ENCODE measurements at regions not wholly inside any gene's neighbourhood (a gene's known extent, or its start where the extent isn't known, plus 50 kb on each side); places are given as distances from the start of the nearest gene placed in this dataset.

DNA sequence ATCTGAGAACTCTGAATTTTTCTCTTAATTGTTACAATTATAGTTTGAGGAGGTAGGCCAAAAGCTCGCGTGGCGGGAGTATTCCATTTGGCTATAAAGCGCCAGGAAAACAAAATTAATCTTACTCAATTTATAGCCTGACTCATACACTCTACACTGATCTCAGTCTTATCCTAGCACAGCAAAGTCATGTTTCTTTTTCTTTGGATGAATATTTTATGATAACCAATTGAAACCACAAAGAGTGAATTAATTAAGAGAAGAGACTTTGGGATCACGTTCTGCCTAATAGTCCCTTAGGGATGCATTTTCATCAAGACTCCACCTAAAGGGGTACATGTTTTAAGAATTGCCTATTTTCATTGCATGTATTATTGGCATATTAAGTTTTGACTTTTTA lies 420.8 kb downstream of the HGF start:
- no peak overlapping the region for H3K9ac ChIP-seq (ENCODE audit: low read length)
- TF ChIP-seq, protein P1, sequence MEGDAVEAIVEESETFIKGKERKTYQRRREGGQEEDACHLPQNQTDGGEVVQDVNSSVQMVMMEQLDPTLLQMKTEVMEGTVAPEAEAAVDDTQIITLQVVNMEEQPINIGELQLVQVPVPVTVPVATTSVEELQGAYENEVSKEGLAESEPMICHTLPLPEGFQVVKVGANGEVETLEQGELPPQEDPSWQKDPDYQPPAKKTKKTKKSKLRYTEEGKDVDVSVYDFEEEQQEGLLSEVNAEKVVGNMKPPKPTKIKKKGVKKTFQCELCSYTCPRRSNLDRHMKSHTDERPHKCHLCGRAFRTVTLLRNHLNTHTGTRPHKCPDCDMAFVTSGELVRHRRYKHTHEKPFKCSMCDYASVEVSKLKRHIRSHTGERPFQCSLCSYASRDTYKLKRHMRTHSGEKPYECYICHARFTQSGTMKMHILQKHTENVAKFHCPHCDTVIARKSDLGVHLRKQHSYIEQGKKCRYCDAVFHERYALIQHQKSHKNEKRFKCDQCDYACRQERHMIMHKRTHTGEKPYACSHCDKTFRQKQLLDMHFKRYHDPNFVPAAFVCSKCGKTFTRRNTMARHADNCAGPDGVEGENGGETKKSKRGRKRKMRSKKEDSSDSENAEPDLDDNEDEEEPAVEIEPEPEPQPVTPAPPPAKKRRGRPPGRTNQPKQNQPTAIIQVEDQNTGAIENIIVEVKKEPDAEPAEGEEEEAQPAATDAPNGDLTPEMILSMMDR (IDR thresholded peaks at IDR 0.05; ENCODE audit: low read length): no peak
- no peak for TF ChIP-seq EZH2 (IDR thresholded peaks at IDR 0.05; ENCODE audit: borderline replicate concordance, low read length)
- H3K9me2 ChIP-seq (ENCODE audit: low read depth, low read length): no peaks in the 10 kb centered on the region; the same call in 1 of the 2 replicates
- no peaks in the 10 kb centered on the region for H3K79me2 ChIP-seq (ENCODE audit: insufficient read depth, low read length)
- no peak overlapping the region for H3K4me3 ChIP-seq (ENCODE audit: low read depth, low read length, poor library complexity, severe bottlenecking)
- H3K36me3 ChIP-seq (ENCODE audit: insufficient read depth, low read length): no peaks in the 10 kb centered on the region
- no peaks in the 10 kb centered on the region for H3K4me1 ChIP-seq (ENCODE audit: insufficient read depth, low read length, severe bottlenecking)
- no peaks in the 10 kb centered on the region for H4K20me1 ChIP-seq (ENCODE audit: insufficient read depth, low read length)
- H3K27ac ChIP-seq (ENCODE audit: low read depth, low read length, poor library complexity, severe bottlenecking): no peak overlapping the region
- no peaks in the 10 kb centered on the region for H3F3A ChIP-seq (ENCODE audit: insufficient read depth, low read length)
- H2AFZ ChIP-seq (ENCODE audit: low read length): no peak overlapping the region
- H3K4me2 ChIP-seq (ENCODE audit: low read length): no peak overlapping the region
- H3K9me3 ChIP-seq (ENCODE audit: low read length): no peaks in the 10 kb centered on the region
- no peaks in the 10 kb centered on the region for H3K27me3 ChIP-seq (ENCODE audit: insufficient read depth, low read length)

DNA sequence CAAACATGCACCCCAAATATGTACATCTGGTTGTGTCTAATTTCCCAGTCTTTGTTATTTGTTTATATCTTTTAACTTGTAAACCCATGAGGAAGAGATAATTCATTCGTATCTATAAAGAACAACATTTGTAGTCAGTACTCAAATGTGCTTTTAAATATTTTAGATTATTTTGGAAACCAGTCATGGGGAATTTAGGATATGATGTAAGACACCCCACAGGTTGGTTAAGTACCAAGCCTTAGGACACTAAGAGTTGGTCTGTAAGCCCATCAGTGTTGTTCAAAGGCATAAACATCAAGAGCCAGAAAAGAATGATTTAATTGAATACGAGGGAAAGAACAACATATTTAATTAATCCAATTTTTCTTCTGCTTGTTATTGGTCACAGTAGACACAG lies 421.1 kb upstream of the SEMA3C start:
- no peaks in the 10 kb centered on the region for H4K20me1 ChIP-seq (ENCODE audit: insufficient read depth, low read length)
- no peaks in the 10 kb centered on the region for H3K4me1 ChIP-seq (ENCODE audit: insufficient read depth, low read length, severe bottlenecking)
- H3F3A ChIP-seq (ENCODE audit: insufficient read depth, low read length): no peaks in the 10 kb centered on the region
- H3K9me2 ChIP-seq (ENCODE audit: low read depth, low read length): no peaks in the 10 kb centered on the region
- no peak overlapping the region for H3K9ac ChIP-seq (ENCODE audit: low read length)
- H3K79me2 ChIP-seq (ENCODE audit: insufficient read depth, low read length): no peaks in the 10 kb centered on the region
- no peaks in the 10 kb centered on the region for H3K36me3 ChIP-seq (ENCODE audit: insufficient read depth, low read length)
- no peaks in the 10 kb centered on the region for H3K9me3 ChIP-seq (ENCODE audit: low read length)
- no peak overlapping the region for H3K4me2 ChIP-seq (ENCODE audit: low read length)
- H3K4me3 ChIP-seq (ENCODE audit: low read depth, low read length, poor library complexity, severe bottlenecking): no peak overlapping the region
- no peaks in the 10 kb centered on the region for H3K27me3 ChIP-seq (ENCODE audit: insufficient read depth, low read length)
- TF ChIP-seq EZH2 (IDR thresholded peaks at IDR 0.05; ENCODE audit: borderline replicate concordance, low read length): no peak
- TF ChIP-seq, protein P1 (IDR thresholded peaks at IDR 0.05; ENCODE audit: low read length): no peak
- H3K27ac ChIP-seq (ENCODE audit: low read depth, low read length, poor library complexity, severe bottlenecking): no peak overlapping the region
- no peak overlapping the region for H2AFZ ChIP-seq (ENCODE audit: low read length)

DNA sequence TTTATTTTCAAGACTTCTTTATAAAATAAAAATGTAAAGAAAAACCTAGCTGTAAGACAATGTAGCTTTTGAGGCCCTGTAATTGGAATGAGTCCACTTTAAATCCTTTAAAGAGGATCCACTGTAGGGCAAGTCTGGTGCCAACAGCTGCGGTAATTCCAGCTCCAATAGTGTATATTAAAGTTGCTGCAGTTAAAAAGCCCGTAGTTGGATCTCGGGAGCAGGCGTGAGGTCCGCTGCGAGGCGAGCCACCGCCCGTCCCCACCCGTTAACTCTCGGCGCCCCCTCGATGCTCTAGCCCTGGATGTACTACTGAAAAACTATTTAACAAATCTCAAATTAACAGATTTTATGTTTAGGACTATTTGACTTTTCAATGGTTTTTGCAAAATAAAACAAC lies 414.7 kb upstream of the SEMA3C start:
- Histone ChIP-seq H3K4me3 (ENCODE audit: low read depth, low read length, poor library complexity, severe bottlenecking) (no peak overlapping the region), H3K9me2 (ENCODE audit: low read depth, low read length) (no peaks in the 10 kb centered on the region), H3K9me3 (ENCODE audit: low read length) (no peaks in the 10 kb centered on the region), H4K20me1 (ENCODE audit: insufficient read depth, low read length) (no peaks in the 10 kb centered on the region), H3K36me3 (ENCODE audit: insufficient read depth, low read length) (no peaks in the 10 kb centered on the region), H3K4me1 (ENCODE audit: insufficient read depth, low read length, severe bottlenecking) (no peaks in the 10 kb centered on the region), H3K4me2 (ENCODE audit: low read length) (no peak overlapping the region), H3F3A (ENCODE audit: insufficient read depth, low read length) (no peaks in the 10 kb centered on the region), H3K27ac (ENCODE audit: low read depth, low read length, poor library complexity, severe bottlenecking) (no peak overlapping the region), H3K9ac (ENCODE audit: low read length) (no peak overlapping the region), H3K79me2 (ENCODE audit: insufficient read depth, low read length) (no peaks in the 10 kb centered on the region), H3K27me3 (ENCODE audit: insufficient read depth, low read length) (no peaks in the 10 kb centered on the region), H2AFZ (ENCODE audit: low read length) (no peak overlapping the region)
- no peak for TF ChIP-seq EZH2 (IDR thresholded peaks at IDR 0.05; ENCODE audit: borderline replicate concordance, low read length)
- TF ChIP-seq, protein P1 (IDR thresholded peaks at IDR 0.05; ENCODE audit: low read length): no peak

Measured in OCI-LY1 (cell line).